ENCODE measurements at regions not wholly inside any gene's neighbourhood (a gene's known extent, or its start where the extent isn't known, plus 50 kb on each side); places are given as distances from the start of the nearest gene placed in this dataset.

DNA sequence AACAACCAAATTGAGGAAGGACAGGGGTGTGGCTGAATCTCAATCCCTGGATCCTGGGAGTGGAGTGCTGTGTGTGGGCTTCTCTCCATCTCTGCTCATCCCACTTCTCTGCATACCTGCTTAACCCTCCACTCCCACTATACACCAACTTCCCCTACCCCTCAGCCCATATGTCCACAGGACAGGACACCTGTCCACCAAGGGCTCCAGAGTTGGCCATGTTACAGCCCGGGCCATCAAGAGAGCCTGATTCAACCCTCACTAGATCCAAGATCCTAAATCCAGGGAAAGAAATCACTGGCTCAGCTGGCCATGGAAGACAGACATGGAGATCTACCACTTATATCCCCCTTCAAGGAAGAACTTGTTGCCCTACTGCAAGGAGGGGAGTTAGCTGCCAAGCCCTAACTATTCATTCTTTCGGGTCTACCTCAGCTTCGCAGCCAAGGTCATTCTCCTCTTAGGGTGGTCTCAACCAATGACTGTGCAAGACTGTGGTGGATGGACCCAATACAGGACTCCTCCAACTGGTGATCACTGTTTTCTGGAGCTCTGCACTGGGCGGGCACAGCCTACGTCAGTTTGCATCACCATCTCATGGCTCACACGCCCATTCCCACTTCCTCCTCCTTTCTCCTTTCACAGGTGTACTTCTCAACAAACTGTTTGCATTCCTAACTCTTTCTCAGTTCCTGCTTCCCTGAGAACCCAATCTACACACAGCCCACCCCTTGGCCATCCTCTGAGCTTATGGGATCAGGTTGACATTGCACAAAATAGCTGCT, 53.7 kb upstream of the ZBTB43 start:
- no peak for DNase-seq
- H3K4me1 ChIP-seq (ENCODE audit: control insufficient read depth, insufficient read depth, low read length): peaks cover 34% of the 10 kb centered on the region
- H3K36me3 ChIP-seq (ENCODE audit: control insufficient read depth, insufficient read depth, low read length): no peaks in the 10 kb centered on the region
- no peaks in the 10 kb centered on the region for H3K27me3 ChIP-seq (ENCODE audit: control insufficient read depth, insufficient read depth, low read length)
- H3K9me3 ChIP-seq (ENCODE audit: control insufficient read depth, low read depth, low read length): no peaks in the 10 kb centered on the region
- no peak overlapping the region for H3K4me3 ChIP-seq (ENCODE audit: low read length)
- H3K27ac ChIP-seq (ENCODE audit: low read length): no peak overlapping the region
- WGBS (ENCODE audit: insufficient coverage, low lambda C conversion rate): no CpG with 5 or more reads among the region's 6 CpGs

DNA sequence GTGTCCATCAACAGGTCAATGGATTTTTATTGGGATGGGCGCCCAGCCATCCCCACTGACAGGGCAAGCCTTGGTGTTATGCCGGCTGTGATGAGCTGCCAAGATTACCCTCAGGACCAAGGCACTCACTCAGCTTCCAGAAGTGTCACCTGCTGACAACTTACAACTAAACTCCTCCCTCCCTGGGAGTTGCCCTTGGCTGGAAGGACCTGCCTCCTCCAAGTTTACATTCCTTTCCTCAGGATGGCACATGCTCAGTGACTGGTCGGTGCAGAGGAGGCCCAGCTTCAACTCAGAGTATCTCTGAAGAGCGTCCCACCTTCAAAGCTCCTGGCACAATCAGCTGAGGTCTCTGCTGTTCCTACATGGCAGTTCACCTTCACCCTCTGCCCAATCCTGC, 52.5 kb upstream of the ZBTB43 start:
- H3K27me3 ChIP-seq (ENCODE audit: control insufficient read depth, insufficient read depth, low read length): no peaks in the 10 kb centered on the region
- no CpG with 5 or more reads among the region's 4 CpGs for WGBS (ENCODE audit: insufficient coverage, low lambda C conversion rate)

DNA sequence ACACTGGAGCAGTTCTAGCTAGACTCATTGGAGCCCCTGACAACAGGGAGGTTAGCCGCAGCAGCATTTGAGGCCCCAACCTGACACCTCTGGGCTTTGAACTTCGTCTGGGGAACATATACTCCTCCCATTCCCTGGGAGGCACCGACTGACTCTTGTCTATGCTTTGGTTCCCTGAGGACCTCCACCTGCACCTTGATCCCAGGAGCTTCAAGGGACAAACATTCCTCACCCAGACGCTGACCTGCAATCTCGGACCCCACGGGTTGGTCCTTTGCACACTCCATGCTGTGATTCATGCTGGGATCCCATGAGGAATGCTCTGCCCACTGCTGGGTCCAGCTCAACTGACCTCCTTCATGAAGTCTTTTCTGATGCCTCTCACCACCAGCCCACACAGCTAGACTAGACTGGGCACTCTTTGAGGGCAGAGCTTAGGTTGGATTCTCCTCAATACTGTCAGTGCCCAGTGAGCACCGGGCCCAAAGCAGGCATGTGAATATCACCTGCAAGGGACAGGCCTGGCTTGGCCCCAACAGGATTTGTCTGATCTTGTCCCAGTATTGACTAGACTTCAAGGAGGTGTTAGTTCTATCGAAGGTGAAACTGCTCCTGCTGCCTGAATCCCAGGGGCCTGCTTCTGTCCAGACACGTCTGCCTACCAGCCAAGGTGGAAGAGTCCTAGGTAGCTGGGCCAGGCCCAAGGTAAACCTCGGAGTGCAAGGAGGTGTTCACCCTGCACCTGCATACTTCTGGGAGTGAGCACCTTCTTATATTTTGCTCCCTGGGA, 51.8 kb upstream of the ZBTB43 start:
- peaks cover 37% of the 10 kb centered on the region for H3K4me1 ChIP-seq (ENCODE audit: control insufficient read depth, insufficient read depth, low read length)
- no peaks in the 10 kb centered on the region for H3K9me3 ChIP-seq (ENCODE audit: control insufficient read depth, low read depth, low read length)
- no peak overlapping the region for H3K4me3 ChIP-seq (ENCODE audit: low read length)
- peak; percentile 23 to 41 for DNase-seq
- H3K36me3 ChIP-seq (ENCODE audit: control insufficient read depth, insufficient read depth, low read length): no peaks in the 10 kb centered on the region
- no CpG with 5 or more reads among the region's 10 CpGs for WGBS (ENCODE audit: insufficient coverage, low lambda C conversion rate)
- peak overlapping the region; percentile 82 for H3K27ac ChIP-seq (ENCODE audit: low read length)
- no peaks in the 10 kb centered on the region for H3K27me3 ChIP-seq (ENCODE audit: control insufficient read depth, insufficient read depth, low read length)

More for the DNA sequence above, 52.5 kb upstream of the ZBTB43 start:
- no peak overlapping the region for H3K4me3 ChIP-seq (ENCODE audit: low read length)
- peak; percentile 70 to 81 for DNase-seq
- H3K36me3 ChIP-seq (ENCODE audit: control insufficient read depth, insufficient read depth, low read length): no peaks in the 10 kb centered on the region
- no peaks in the 10 kb centered on the region for H3K9me3 ChIP-seq (ENCODE audit: control insufficient read depth, low read depth, low read length)
- H3K27ac ChIP-seq (ENCODE audit: low read length): peak overlapping the region; percentile 82
- H3K4me1 ChIP-seq (ENCODE audit: control insufficient read depth, insufficient read depth, low read length): peaks cover 37% of the 10 kb centered on the region

DNA sequence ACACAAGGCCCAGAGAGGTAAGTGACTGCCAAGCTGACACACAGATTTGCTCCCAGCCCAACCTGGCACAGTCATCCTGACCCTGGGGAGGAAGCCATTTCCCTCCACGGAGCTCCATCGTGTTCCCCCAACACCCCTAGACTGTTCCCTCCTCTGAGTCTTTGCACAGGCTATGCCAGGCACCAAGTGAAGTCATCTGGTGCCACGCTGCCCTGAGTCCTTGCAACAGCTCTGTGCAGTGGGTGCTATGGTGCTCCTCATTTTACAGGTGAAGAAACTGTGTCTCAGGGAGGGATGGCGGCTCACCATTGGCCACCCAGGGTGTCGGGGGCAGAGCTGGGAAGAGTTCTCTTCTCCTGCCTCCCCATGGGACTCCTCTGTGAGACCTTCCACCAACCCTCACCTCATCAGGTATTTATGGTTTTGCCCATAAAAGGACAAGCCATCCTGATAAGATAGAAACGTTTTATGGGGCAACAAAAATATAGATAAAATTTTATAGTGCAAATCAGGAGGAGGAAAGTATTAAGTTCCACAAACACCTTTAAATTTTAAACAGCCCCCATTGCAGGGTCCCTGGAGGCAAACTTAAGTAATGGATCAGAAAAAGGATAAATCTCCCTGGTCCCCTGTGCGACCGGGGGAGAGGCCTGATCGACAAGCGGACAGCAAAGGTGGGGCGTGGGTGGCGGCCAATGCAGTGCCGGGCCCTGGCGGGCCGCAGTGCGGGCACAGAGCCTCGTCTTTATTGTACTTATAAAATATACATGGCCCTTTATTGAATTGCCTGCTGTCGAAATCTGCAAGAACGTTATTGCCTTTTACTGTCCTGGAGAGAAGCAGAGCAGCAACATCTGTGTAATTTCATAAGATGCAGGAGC, 50.2 kb upstream of the ZBTB43 start:
- Histone ChIP-seq H3K9me3 (ENCODE audit: control insufficient read depth, low read depth, low read length) (no peaks in the 10 kb centered on the region), H3K36me3 (ENCODE audit: control insufficient read depth, insufficient read depth, low read length) (no peaks in the 10 kb centered on the region), H3K27me3 (ENCODE audit: control insufficient read depth, insufficient read depth, low read length) (no peaks in the 10 kb centered on the region), H3K4me3 (ENCODE audit: low read length) (no peak overlapping the region), H3K4me1 (ENCODE audit: control insufficient read depth, insufficient read depth, low read length) (peaks cover 37% of the 10 kb centered on the region), H3K27ac (ENCODE audit: low read length) (peak overlapping the region; percentile 49)
- peak; percentile 61 to 84 for DNase-seq
- no CpG with 5 or more reads among the region's 19 CpGs for whole genome bisulfite sequencing (ENCODE audit: insufficient coverage, low lambda C conversion rate)

Data from large intestine (tissue), 3 donors.